GM23248 (cell line): ENCODE measurements at regions not wholly inside any gene's neighbourhood (a gene's known extent, or its start where the extent isn't known, plus 50 kb on each side); places are given as distances from the start of the nearest gene placed in this dataset.

Experiments used
- EZH2 ChIP-seq: fragments of 200-600 bp; sonication (generic); IDR thresholded peaks from 2 replicates; pipeline ENCODE4 v1.6.1; 2018; ENCODE audit warnings: antibody characterized with exemption, mild to moderate bottlenecking; ENCODE audit not compliant: insufficient read depth, poor library complexity, severe bottlenecking
- EZH2phosphoT487 ChIP-seq: fragments of 200-600 bp; sonication (generic); IDR thresholded peaks from 2 replicates; pipeline ENCODE4 v1.6.1; 2018; ENCODE audit warnings: antibody characterized with exemption, moderate library complexity, mild to moderate bottlenecking, low read depth; ENCODE audit not compliant: insufficient read depth

- TF ChIP-seq EZH2phosphoT487 (no peak), EZH2 (no peak)
Observed at GRCh38 chr13:38498271-38498670, 148.6 kb downstream of the UFM1 start.
